ENCODE measurements at regions not wholly inside any gene's neighbourhood (a gene's known extent, or its start where the extent isn't known, plus 50 kb on each side); places are given as distances from the start of the nearest gene placed in this dataset.

DNA sequence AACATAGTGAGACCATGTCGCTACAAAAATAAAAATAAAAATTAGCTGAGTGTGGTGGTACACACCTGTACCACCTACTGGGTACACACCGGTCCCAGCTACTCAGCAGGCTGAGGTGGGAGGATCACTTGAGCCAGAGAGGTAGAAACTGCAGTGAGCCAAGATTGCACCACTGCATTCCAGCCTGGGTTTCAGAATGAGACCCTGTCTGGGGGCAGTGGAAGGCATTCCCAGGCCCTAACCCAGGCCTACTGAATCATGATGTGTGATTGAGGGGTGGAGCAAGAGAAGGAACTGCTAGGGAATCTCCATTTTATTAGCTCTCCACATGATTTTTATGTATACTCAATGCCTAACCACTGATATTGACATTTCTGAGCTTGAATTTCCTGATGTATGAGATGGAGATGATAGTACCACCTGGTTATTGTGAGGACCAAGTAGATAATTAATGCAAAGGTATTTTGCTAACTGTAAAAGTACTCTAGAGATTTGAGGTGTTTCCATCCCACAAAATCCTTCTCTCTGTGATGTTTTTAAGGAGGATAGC is 169.5 kb upstream of the UMPS start:
- Mint-ChIP-seq H3K4me3 (no peak overlapping the region), H3K9me3 (no peaks in the 10 kb centered on the region), H3K4me1 (no peaks in the 10 kb centered on the region), H3K36me3 (ENCODE audit: low read depth) (no peaks in the 10 kb centered on the region), H3K27me3 (peaks cover 40% of the 10 kb centered on the region), H3K27ac (no peak overlapping the region)
- ATAC-seq (replicated peaks), result no peak

DNA sequence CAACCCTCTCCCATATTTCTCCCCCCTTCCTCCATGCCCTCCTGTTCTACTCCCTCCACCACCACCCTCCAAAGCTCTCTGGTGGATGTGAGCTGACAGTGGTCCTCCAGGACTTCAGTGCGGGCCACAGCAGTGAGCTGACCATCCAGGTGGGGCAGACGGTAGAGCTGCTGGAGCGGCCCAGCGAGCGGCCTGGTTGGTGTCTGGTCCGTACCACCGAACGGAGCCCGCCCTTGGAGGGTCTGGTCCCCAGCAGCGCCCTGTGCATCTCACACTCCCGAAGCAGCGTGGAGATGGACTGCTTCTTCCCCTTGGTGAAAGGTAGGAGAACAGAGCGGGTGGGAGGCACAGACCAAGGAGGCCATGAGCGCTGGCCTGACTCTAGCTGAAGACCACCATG is 167.5 kb upstream of the UMPS start:
- Mint-ChIP-seq H3K4me1 (no peaks in the 10 kb centered on the region), H3K9me3 (no peaks in the 10 kb centered on the region), H3K4me3 (no peak overlapping the region), H3K27ac (no peak overlapping the region), H3K36me3 (ENCODE audit: low read depth) (no peaks in the 10 kb centered on the region), H3K27me3 (peaks cover 27% of the 10 kb centered on the region)
- ATAC-seq (replicated peaks), result no peak

GRCh38 chr3:124563376-124563775 is 166.9 kb upstream of the UMPS start:
- H3K27me3 Mint-ChIP-seq, result peaks cover 26% of the 10 kb centered on the region
- no peak for ATAC-seq (replicated peaks)
- H3K27ac Mint-ChIP-seq, result no peak overlapping the region
- no peaks in the 10 kb centered on the region for H3K9me3 Mint-ChIP-seq
- no peaks in the 10 kb centered on the region for H3K36me3 Mint-ChIP-seq (ENCODE audit: low read depth)
- no peaks in the 10 kb centered on the region for H3K4me1 Mint-ChIP-seq
- no peak overlapping the region for H3K4me3 Mint-ChIP-seq

DNA sequence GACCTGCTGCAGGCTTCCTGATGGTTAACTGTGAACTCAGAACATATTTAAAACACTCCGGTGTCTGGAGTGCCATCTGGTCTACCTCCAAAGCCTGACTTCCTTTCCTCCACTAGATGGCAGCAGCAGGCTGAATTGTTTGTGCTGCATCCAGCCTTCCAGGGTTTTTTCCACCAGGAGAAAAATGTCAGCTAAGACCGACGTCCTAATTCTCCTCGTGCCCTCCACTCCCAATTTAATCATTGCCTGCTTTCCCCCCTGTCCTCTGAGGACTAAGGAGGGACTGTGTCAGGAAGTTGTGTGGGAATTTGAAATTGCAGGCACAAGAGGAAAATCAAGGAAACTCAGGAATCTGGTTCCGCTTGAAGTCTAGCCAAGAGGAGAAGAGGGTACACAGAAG is 165.2 kb upstream of the UMPS start:
- Mint-ChIP-seq H3K4me1 (no peaks in the 10 kb centered on the region), H3K9me3 (no peaks in the 10 kb centered on the region), H3K4me3 (no peak overlapping the region), H3K27me3 (peaks cover 17% of the 10 kb centered on the region), H3K36me3 (ENCODE audit: low read depth) (no peaks in the 10 kb centered on the region), H3K27ac (no peak overlapping the region)
- peak; percentile 63 for ATAC-seq (replicated peaks)

- no peak overlapping the region for H3K4me3 Mint-ChIP-seq
These were observed 164.7 kb upstream of the UMPS start for GRCh38 chr3:124565551-124565950.

DNA sequence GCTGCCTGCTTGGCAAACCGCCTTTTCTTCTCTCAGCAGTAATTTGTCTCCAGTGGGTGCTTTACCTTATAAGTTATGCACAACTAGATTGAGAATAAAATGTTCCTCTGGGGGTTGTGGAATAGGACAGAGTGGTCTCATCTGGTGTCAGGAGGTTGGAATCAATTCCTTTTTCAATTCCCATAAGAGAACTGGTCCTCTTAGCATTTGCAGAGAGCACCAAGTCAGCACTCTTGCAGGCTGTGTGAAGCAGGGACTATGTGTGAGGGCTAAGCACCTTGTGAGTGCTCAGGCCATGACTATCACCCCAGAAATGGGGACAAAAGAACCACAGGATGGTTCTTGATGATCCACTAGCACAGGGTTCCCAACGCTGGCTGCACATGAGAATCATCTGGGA is 163.6 kb upstream of the UMPS start:
- no peak overlapping the region for H3K4me3 Mint-ChIP-seq
- peaks cover 11% of the 10 kb centered on the region for H3K27me3 Mint-ChIP-seq
- no peak for ATAC-seq (replicated peaks)
- H3K27ac Mint-ChIP-seq, result no peak overlapping the region
- H3K9me3 Mint-ChIP-seq, result no peaks in the 10 kb centered on the region
- no peaks in the 10 kb centered on the region for H3K4me1 Mint-ChIP-seq
- no peaks in the 10 kb centered on the region for H3K36me3 Mint-ChIP-seq (ENCODE audit: low read depth)

More at GRCh38 chr3:124565551-124565950, 164.7 kb upstream of the UMPS start:
- Mint-ChIP-seq H3K27ac (no peak overlapping the region), H3K4me1 (no peaks in the 10 kb centered on the region), H3K9me3 (no peaks in the 10 kb centered on the region), H3K36me3 (ENCODE audit: low read depth) (no peaks in the 10 kb centered on the region), H3K27me3 (peaks cover 17% of the 10 kb centered on the region)
- ATAC-seq (replicated peaks), result no peak

DNA sequence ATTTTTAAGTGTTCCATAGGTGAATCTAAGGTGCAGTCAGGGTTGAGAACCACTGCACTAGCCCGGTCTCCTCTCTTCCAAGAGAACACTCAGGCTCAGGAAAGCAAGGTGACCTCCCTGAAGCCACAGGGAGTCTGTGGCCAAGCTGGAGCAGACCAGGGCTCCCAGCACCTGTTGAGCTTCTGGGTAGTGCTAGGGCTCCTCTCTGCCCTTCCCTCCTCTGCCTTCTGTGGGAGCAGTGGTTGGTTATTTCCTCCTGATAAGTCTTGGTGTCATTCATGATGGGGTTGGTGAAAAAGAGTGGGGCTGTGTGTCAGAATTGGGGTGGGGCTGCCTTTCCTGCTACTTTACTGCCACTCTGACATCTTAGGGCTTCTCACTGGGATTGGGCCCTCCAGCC is 163.1 kb upstream of the UMPS start:
- H3K27ac Mint-ChIP-seq, result no peak overlapping the region

DNA sequence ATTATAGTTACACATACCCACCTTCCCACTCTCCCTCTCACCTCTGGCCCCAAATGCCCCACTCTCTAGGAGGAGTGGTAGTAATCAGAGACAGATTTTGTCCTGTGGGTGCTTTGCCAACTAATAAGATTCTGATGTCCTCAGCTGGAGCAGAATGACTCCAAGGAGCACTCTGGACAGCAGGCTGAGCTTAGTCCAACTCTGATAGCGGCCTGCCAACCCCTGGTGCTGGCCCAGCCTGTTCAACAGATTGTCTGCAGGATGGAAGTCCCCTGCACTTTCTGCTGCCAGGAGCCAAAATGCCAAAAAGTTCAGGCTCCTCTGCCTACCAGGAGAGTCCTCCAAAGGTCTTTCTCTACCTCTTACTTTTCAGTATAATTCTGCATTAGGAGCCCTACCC is 160.5 kb upstream of the UMPS start:
- H3K4me3 Mint-ChIP-seq, result no peak overlapping the region
- H3K4me1 Mint-ChIP-seq, result no peaks in the 10 kb centered on the region
- no peaks in the 10 kb centered on the region for H3K36me3 Mint-ChIP-seq (ENCODE audit: low read depth)
- no peak for ATAC-seq (replicated peaks)
- no peaks in the 10 kb centered on the region for H3K9me3 Mint-ChIP-seq
- no peak overlapping the region for H3K27ac Mint-ChIP-seq
- H3K27me3 Mint-ChIP-seq, result no peaks in the 10 kb centered on the region

More for the DNA sequence above, 163.1 kb upstream of the UMPS start:
- peaks cover 10% of the 10 kb centered on the region for H3K27me3 Mint-ChIP-seq
- no peak overlapping the region for H3K4me3 Mint-ChIP-seq
- no peaks in the 10 kb centered on the region for H3K4me1 Mint-ChIP-seq
- no peaks in the 10 kb centered on the region for H3K36me3 Mint-ChIP-seq (ENCODE audit: low read depth)
- ATAC-seq (replicated peaks), result no peak
- no peaks in the 10 kb centered on the region for H3K9me3 Mint-ChIP-seq

GRCh38 chr3:124570232-124570631 is 160.0 kb upstream of the UMPS start:
- H3K9me3 Mint-ChIP-seq, result no peaks in the 10 kb centered on the region
- no peak overlapping the region for H3K27ac Mint-ChIP-seq
- no peaks in the 10 kb centered on the region for H3K36me3 Mint-ChIP-seq (ENCODE audit: low read depth)
- ATAC-seq (replicated peaks), result no peak
- no peaks in the 10 kb centered on the region for H3K4me1 Mint-ChIP-seq
- H3K27me3 Mint-ChIP-seq, result no peaks in the 10 kb centered on the region
- H3K4me3 Mint-ChIP-seq, result no peak overlapping the region

GRCh38 chr3:124572851-124573405 is 157.3 kb upstream of the UMPS start:
- H3K27ac Mint-ChIP-seq, result no peak overlapping the region
- no peaks in the 10 kb centered on the region for H3K36me3 Mint-ChIP-seq (ENCODE audit: low read depth)
- peaks cover 4% of the 10 kb centered on the region for H3K27me3 Mint-ChIP-seq
- H3K4me3 Mint-ChIP-seq, result no peak overlapping the region
- no peaks in the 10 kb centered on the region for H3K9me3 Mint-ChIP-seq
- no peak for ATAC-seq (replicated peaks)
- no peaks in the 10 kb centered on the region for H3K4me1 Mint-ChIP-seq

DNA sequence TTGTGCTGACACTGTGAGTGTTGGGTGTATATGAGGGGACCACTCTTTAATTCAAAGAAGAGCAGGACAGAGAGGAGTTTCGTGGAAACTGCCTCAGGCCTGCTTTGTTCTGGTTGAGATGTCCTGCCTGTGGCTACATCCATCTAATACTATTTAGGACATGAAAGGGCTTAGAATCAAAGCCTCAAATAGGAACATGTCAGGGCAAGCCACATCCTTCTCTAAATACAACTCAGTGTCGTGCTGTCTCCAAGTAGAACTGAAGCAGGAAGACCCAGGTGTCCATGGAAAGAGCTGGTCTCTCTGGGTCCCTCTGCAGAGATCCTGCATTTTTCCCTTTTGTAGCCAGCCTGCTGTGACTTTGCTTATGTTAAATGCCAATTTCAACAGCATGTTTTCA is 156.2 kb upstream of the UMPS start:
- ATAC-seq (replicated peaks), result no peak
- Mint-ChIP-seq H3K4me3 (no peak overlapping the region), H3K36me3 (ENCODE audit: low read depth) (no peaks in the 10 kb centered on the region), H3K4me1 (no peaks in the 10 kb centered on the region), H3K27ac (no peak overlapping the region), H3K27me3 (peaks cover 4% of the 10 kb centered on the region), H3K9me3 (no peaks in the 10 kb centered on the region)

DNA sequence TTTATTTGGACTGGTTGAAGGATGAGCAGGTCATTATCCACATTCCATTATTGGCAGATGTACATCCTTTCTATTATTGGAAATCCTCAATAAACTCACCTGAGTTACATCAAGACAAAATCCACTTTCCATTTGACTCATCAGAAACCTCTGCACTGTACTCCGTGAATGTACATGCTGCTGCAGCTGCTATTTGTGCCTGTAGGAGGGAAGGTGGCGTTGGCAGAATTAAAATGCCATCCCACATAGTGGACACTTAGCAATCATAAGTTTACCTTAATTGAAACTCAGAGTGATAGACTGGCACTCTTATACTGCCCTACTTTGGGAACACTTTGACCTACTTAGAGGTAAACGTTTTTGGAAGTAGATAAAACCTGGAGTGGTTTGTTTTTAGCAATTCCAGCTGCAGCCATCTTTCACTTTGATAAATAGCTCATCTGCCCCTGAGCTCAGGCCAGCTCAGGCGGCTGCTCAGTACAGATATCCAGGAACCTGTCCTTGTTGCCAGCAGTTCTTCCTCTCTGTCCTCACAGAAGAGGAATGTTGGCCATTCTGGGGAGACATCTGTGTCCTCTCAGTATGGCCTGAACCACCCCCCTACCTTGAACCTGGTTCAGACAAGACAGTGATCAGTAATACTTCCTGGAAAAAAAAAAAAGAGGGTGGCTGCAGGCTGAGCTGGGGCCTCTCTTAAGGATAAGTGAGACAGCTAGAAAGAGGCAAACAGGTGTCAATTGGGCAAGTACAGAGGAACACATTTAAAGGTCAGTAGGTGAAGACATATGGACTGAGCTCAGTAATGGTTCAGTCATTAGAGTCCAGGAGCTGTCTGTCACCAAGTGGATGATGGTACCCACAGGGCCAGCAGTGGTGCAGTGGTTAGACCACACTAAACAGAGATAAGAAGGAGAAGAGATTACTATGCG is 153.4 kb upstream of the UMPS start:
- H3K9me3 Mint-ChIP-seq, result no peaks in the 10 kb centered on the region

DNA sequence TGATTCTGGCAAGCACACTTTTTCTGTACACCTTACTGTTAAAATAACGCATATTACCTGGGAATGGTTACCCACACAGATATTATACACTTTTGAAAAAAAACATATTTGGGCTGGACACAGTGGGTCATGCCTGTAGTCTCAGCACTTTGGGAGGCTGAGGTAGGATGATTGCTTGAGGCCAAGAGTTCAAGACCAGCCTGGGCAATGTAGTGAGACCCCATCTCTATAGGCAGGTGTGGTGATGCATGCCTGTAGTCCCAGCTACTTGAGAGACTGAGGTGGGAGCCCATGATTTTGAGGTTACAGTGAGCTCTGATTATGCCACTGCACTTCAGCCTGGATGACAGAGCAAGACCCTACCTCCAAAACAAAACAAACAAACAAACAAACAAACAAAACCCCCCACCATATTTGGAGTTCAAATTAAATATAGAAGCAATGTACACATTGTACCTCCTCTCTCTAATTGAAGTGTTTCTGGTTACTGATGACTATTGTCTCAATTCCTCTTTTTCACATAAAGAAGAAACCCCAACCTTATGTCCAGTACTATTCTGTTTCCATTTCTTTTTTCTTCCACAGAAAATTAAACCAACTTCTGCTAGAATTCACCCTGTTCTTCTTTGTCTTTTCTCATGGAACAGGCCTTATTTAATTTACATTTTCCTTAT is 152.6 kb upstream of the UMPS start:
- no peaks in the 10 kb centered on the region for H3K9me3 Mint-ChIP-seq
- H3K4me3 Mint-ChIP-seq, result no peak overlapping the region
- no peaks in the 10 kb centered on the region for H3K4me1 Mint-ChIP-seq
- H3K27ac Mint-ChIP-seq, result no peak overlapping the region
- no peak for ATAC-seq (replicated peaks)
- peaks cover 7% of the 10 kb centered on the region for H3K27me3 Mint-ChIP-seq
- no peaks in the 10 kb centered on the region for H3K36me3 Mint-ChIP-seq (ENCODE audit: low read depth)

More for the DNA sequence above, 153.4 kb upstream of the UMPS start:
- peaks cover 7% of the 10 kb centered on the region for H3K27me3 Mint-ChIP-seq
- H3K36me3 Mint-ChIP-seq (ENCODE audit: low read depth), result no peaks in the 10 kb centered on the region
- ATAC-seq (replicated peaks), result peak; percentile 53
- H3K4me3 Mint-ChIP-seq, result no peak overlapping the region
- H3K27ac Mint-ChIP-seq, result no peak overlapping the region
- no peaks in the 10 kb centered on the region for H3K4me1 Mint-ChIP-seq

DNA sequence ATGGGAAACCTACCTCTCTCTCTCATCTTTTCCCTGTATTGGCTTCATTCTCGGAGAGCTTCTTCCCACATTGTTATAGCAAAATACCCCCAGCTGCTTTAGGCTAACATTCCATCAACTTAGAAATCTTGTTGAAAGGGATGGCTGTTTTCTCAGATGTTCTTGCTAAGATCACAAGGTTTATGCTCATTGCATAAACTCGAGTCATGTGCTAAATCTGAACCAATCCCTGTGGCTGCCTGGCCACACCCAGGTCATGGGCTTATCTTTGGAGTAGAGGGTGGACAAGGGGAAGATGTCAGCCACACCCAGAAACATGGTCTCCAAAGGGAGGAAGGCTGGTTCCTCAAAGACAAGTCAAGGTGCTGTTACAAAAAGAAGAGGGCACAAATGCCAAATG is 150.6 kb upstream of the UMPS start:
- Mint-ChIP-seq H3K27ac (no peak overlapping the region), H3K27me3 (peaks cover 7% of the 10 kb centered on the region), H3K4me3 (no peak overlapping the region), H3K9me3 (no peaks in the 10 kb centered on the region), H3K36me3 (ENCODE audit: low read depth) (no peaks in the 10 kb centered on the region), H3K4me1 (peaks cover 5% of the 10 kb centered on the region)
- ATAC-seq (replicated peaks), result no peak

DNA sequence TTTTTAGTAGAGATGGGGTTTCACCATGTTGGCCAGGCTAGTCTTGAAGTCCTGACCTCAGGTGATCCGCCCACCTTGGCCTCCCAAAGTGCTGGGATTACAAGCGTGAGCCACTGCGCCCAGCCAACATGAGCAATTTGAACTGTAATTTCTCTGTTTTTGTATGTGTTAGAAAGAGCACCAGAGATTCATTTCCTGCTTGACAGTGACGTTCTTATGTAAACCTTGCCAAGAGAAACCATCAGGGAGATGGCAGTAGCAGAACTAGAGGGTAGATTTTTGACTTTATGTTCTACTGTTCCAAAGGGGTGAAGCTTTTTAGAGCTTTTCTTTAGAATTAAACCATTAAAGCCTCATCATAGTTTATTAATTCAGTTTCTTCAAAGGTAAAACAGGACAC is 148.1 kb upstream of the UMPS start:
- H3K27me3 Mint-ChIP-seq, result peaks cover 12% of the 10 kb centered on the region
- no peak for ATAC-seq (replicated peaks)
- no peaks in the 10 kb centered on the region for H3K36me3 Mint-ChIP-seq (ENCODE audit: low read depth)
- H3K9me3 Mint-ChIP-seq, result no peaks in the 10 kb centered on the region
- no peak overlapping the region for H3K27ac Mint-ChIP-seq
- H3K4me1 Mint-ChIP-seq, result peaks cover 10% of the 10 kb centered on the region
- H3K4me3 Mint-ChIP-seq, result no peak overlapping the region
